ENCODE measurements at regions not wholly inside any gene's neighbourhood (a gene's known extent, or its start where the extent isn't known, plus 50 kb on each side); places are given as distances from the start of the nearest gene placed in this dataset.
"Not testable (repeated sequence)": the region's sequence is repeated elsewhere in the genome, so short reads cannot be mapped to it uniquely, and the experiment has no call there.

- not testable (repeated sequence) for H3K27me3 ChIP-seq (ENCODE audit: insufficient read depth, low read length); H3K4me3 ChIP-seq (ENCODE audit: low read length); H3K4me1 ChIP-seq (ENCODE audit: insufficient read depth, low read length)
- H3K9me3 ChIP-seq (ENCODE audit: low read depth, low read length), result peaks cover 10% of the 10 kb centered on the region
Measured at GRCh38 chr6:20346948-20347347, 54.7 kb upstream of the E2F3 start.

GRCh38 chr6:20348041-20348440 is 53.6 kb upstream of the E2F3 start:
- Histone ChIP-seq H3K27me3 (ENCODE audit: insufficient read depth, low read length) (no peaks in the 10 kb centered on the region), H3K9me3 (ENCODE audit: low read depth, low read length) (peaks cover 10% of the 10 kb centered on the region), H3K4me3 (ENCODE audit: low read length) (no peak overlapping the region), H3K4me1 (ENCODE audit: insufficient read depth, low read length) (no peaks in the 10 kb centered on the region)

- Histone ChIP-seq H3K4me1 (ENCODE audit: insufficient read depth, low read length) (no peaks in the 10 kb centered on the region), H3K9me3 (ENCODE audit: low read depth, low read length) (peaks cover 10% of the 10 kb centered on the region), H3K4me3 (ENCODE audit: low read length) (no peak overlapping the region), H3K27me3 (ENCODE audit: insufficient read depth, low read length) (no peaks in the 10 kb centered on the region)
Measured at GRCh38 chr6:20349225-20349624, 52.5 kb upstream of the E2F3 start.

GRCh38 chr6:20350215-20350614 is 51.5 kb upstream of the E2F3 start:
- H3K4me1 ChIP-seq (ENCODE audit: insufficient read depth, low read length), result no peaks in the 10 kb centered on the region
- no peaks in the 10 kb centered on the region for H3K27me3 ChIP-seq (ENCODE audit: insufficient read depth, low read length)
- peaks cover 10% of the 10 kb centered on the region for H3K9me3 ChIP-seq (ENCODE audit: low read depth, low read length)
- no peak overlapping the region for H3K4me3 ChIP-seq (ENCODE audit: low read length)

GRCh38 chr6:20351534-20351933 is 50.1 kb upstream of the E2F3 start:
- H3K4me3 ChIP-seq (ENCODE audit: low read length), result no peak overlapping the region
- no peaks in the 10 kb centered on the region for H3K4me1 ChIP-seq (ENCODE audit: insufficient read depth, low read length)
- H3K9me3 ChIP-seq (ENCODE audit: low read depth, low read length), result peaks cover 10% of the 10 kb centered on the region
- H3K27me3 ChIP-seq (ENCODE audit: insufficient read depth, low read length), result no peaks in the 10 kb centered on the region
